22Rv1 (cell line): ENCODE measurements at regions not wholly inside any gene's neighbourhood (a gene's known extent, or its start where the extent isn't known, plus 50 kb on each side); places are given as distances from the start of the nearest gene placed in this dataset.

Experiments
- ZFX ChIP-seq: fragments of 450-650 bp; IDR thresholded peaks from 2 replicates; pipeline ENCODE4 v1.6.1; 2017; ENCODE audit warnings: antibody characterized with exemption, borderline replicate concordance
- TF ChIP-seq, protein P1 (sequence below): fragments of 450-650 bp; IDR thresholded peaks from 2 replicates; pipeline ENCODE4 v1.5.1; 2017; ENCODE audit warnings: mild to moderate bottlenecking

DNA sequence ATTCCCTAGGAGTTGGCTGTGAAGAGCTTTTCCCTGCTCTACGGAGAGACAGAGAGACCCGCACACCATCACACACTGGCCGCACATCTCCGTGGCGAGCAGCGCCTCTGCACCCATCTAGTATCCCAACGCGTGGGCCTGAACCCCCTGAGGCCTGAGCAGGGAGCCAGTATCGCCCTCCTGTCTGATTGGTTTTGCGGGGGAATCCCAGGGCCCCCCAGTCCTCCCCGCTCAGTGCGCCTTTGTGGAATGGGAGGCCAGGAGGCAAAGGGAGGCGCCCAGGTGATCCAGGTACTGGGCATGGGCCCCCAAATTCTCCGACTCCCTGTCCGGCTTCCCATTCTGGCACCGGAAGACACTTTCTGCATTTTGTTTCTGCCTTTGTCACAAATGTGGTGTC, 344.3 kb downstream of the GLRX3 start:
- TF ChIP-seq, protein P1, sequence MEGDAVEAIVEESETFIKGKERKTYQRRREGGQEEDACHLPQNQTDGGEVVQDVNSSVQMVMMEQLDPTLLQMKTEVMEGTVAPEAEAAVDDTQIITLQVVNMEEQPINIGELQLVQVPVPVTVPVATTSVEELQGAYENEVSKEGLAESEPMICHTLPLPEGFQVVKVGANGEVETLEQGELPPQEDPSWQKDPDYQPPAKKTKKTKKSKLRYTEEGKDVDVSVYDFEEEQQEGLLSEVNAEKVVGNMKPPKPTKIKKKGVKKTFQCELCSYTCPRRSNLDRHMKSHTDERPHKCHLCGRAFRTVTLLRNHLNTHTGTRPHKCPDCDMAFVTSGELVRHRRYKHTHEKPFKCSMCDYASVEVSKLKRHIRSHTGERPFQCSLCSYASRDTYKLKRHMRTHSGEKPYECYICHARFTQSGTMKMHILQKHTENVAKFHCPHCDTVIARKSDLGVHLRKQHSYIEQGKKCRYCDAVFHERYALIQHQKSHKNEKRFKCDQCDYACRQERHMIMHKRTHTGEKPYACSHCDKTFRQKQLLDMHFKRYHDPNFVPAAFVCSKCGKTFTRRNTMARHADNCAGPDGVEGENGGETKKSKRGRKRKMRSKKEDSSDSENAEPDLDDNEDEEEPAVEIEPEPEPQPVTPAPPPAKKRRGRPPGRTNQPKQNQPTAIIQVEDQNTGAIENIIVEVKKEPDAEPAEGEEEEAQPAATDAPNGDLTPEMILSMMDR = no peak
- TF ChIP-seq ZFX = no peak
